ENCODE measurements at regions not wholly inside any gene's neighbourhood (a gene's known extent, or its start where the extent isn't known, plus 50 kb on each side); places are given as distances from the start of the nearest gene placed in this dataset.
A peak's percentile ranks its signal among the peaks of the same experiment; 100 is the strongest.

DNA sequence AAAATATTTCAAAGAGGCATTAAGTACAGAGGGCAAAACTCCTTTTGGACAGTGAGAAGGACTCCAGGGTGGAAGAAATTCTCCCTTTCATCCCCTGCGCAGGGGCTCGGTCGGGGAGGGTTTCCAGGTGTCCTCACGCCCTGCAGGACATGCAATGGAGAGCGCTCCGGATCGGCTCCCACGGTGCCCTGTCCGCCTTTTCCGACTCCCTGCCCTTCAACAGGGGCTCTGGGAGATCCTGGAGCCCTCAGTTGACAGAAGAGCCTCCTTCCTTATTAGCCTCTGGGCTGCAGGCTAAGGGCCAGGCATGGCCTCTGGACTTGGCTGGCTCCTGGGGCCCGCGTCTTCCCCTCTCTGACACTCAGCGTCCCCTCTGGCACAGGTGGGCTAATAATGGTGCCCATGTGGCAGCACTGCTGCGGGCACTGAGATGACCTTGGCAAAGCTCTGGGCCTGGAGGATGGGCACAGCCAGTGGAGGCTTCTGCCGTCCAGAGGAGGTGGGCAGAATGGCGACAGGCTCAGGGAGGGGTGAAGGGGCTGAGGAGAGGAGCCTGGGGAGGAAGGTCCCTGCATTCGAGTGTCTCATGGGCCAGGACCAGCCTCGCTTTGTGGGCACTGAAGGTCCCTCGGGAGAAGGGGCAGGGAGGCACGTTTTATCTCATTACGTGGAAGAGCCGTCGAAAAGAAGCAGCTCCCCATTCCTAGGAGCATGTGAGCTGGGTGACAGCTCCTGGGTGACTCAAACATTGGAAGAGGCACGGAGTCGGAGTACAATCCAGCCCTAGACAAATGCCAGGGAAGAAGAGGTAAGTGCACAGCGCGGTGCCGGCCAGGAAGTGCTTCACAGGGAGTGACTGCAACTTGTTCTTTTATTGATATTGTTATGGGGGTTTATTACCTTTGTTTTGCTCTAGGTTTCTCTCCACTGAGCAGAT is 161.7 kb downstream of the IRF8 start:
- Histone ChIP-seq H3K4me1 (peaks cover 8 to 26% (median 17%) of the 10 kb centered on the region in 4 donors), H3K36me3 (no peaks in the 10 kb centered on the region), H3K27ac (peak overlapping the region in 4 of 5 donors; percentile 46 to 78 (median 49)), H3K27me3 (peaks cover 0 to 6% (median 0%) of the 10 kb centered on the region in 3 donors), H3K9me3 (no peaks in the 10 kb centered on the region), H3K4me3 (no peak overlapping the region)
- WGBS, 5 donors, result 78 to 81% (median 81%) methylated on average over 28 of the region's 28 CpGs
- intact Hi-C loops (cut with DNase I; ENCODE audit: low total_unique reads), result no loop called here
- DNase-seq, result no peak
- TF ChIP-seq EP300 (IDR thresholded peaks at IDR 0.05) (no peak), POLR2AphosphoS5 (IDR thresholded peaks at IDR 0.05) (no peak), POLR2A (IDR thresholded peaks at IDR 0.05) (no peak)
- TF ChIP-seq, protein P1, sequence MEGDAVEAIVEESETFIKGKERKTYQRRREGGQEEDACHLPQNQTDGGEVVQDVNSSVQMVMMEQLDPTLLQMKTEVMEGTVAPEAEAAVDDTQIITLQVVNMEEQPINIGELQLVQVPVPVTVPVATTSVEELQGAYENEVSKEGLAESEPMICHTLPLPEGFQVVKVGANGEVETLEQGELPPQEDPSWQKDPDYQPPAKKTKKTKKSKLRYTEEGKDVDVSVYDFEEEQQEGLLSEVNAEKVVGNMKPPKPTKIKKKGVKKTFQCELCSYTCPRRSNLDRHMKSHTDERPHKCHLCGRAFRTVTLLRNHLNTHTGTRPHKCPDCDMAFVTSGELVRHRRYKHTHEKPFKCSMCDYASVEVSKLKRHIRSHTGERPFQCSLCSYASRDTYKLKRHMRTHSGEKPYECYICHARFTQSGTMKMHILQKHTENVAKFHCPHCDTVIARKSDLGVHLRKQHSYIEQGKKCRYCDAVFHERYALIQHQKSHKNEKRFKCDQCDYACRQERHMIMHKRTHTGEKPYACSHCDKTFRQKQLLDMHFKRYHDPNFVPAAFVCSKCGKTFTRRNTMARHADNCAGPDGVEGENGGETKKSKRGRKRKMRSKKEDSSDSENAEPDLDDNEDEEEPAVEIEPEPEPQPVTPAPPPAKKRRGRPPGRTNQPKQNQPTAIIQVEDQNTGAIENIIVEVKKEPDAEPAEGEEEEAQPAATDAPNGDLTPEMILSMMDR (IDR thresholded peaks at IDR 0.05), result no peak

DNA sequence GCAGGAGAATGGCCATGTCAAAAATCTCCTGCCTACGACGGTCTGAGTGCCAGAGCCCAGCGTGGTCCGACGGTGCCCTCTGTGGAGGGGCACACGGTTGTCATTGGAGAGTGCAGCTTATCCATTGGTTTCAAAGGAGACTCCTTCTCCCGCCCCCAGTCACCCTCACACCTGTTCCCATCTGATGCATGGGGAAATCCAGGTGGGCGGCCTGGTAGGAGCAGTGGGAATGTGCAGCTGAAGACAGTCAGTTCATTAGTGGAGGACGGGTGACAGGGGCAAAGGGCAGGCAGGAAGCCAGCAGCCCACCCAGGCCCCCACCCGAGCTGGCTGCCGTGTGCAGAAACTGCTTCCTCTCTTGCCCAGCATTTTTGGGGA is 162.3 kb downstream of the IRF8 start:
- Histone ChIP-seq H3K27ac (peak overlapping the region in 2 of 5 donors; percentile 35 to 78), H3K4me1 (peaks cover 8 to 26% (median 17%) of the 10 kb centered on the region in 4 donors), H3K36me3 (no peaks in the 10 kb centered on the region), H3K4me3 (no peak overlapping the region), H3K9me3 (no peaks in the 10 kb centered on the region), H3K27me3 (peaks cover 0 to 6% (median 0%) of the 10 kb centered on the region in 3 donors)
- no peak for DNase-seq
- TF ChIP-seq, protein P1 (IDR thresholded peaks at IDR 0.05), result no peak
- TF ChIP-seq POLR2AphosphoS5 (IDR thresholded peaks at IDR 0.05) (no peak), POLR2A (IDR thresholded peaks at IDR 0.05) (no peak), EP300 (IDR thresholded peaks at IDR 0.05) (no peak)
- 62 to 68% (median 65%) methylated on average over 11 of the region's 11 CpGs for WGBS, 5 donors
- intact Hi-C loops (cut with DNase I; ENCODE audit: low total_unique reads), result no loop called here

DNA sequence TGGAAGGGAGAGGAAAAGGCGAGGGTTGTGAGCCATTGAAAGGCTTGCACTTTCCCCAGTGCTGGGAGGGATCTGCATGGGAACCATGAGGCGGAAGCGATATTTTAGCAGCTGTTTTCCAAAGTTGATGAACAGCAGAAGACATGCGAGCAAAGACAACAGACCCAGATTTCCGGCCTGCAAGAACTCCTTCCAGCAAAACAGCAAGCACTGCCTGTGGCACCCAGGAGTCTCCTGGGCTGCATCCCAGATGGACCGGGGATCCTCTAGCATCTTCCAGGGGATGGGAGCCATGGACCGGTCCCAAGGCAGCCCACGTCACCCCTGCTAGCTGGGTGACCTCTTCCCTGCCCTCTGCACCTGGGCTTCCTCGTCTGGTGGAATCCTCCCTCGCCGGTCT is 162.8 kb downstream of the IRF8 start:
- no peak overlapping the region for H3K4me3 ChIP-seq
- peak in 1 of 2 donors; percentile 65 for DNase-seq
- no peaks in the 10 kb centered on the region for H3K36me3 ChIP-seq
- H3K27ac ChIP-seq, result peak overlapping the region in 2 of 5 donors; percentile 4 to 35
- TF ChIP-seq EP300 (IDR thresholded peaks at IDR 0.05), result no peak
- TF ChIP-seq, protein P1 (IDR thresholded peaks at IDR 0.05), result no peak
- TF ChIP-seq POLR2AphosphoS5 (IDR thresholded peaks at IDR 0.05), result no peak
- TF ChIP-seq POLR2A (IDR thresholded peaks at IDR 0.05), result no peak
- H3K27me3 ChIP-seq, result peaks cover 0 to 6% (median 0%) of the 10 kb centered on the region in 3 donors
- H3K9me3 ChIP-seq, result no peaks in the 10 kb centered on the region
- WGBS, 5 donors, result 54 to 69% (median 64%) methylated on average over 11 of the region's 11 CpGs
- intact Hi-C loops (cut with DNase I; ENCODE audit: low total_unique reads), result no loop called here
- H3K4me1 ChIP-seq, result peaks cover 8 to 26% (median 17%) of the 10 kb centered on the region in 4 donors

DNA sequence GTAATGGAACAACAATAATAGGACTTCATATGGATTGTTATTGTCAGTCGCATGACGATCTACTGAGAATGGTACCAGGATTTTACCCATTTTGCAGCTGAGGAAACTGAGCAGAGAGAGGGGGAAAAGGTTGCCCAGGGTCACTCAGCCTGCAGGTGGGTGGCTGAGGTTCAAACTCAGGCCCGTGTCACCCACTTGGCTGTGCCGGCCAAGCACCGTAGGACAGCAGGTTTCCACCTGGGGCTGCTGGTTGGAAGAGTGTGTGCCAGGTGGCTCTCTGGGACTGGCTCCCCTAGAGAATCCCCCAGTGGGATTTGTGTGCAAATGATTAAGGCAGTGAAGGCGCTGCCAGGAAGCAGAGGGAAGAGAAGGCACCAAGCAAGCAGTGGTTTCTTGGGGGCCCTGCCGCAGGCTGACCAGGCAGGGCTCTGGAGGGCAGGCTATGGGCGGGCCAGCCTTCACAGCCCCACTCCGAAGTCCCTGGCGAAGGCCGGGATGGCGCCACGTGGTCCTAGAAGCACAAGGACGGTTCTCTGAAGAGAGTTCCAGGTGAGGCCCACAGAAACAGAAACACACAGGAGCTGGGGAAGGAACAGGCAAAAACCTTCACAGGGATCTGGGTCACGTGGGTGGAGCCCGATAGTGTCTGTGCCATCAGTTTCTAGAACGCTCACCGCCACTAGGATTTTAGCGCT is 163.5 kb downstream of the IRF8 start:
- no peak overlapping the region for H3K4me3 ChIP-seq
- no peaks in the 10 kb centered on the region for H3K36me3 ChIP-seq
- no peaks in the 10 kb centered on the region for H3K9me3 ChIP-seq
- TF ChIP-seq POLR2A (IDR thresholded peaks at IDR 0.05) (no peak), EP300 (IDR thresholded peaks at IDR 0.05) (no peak), POLR2AphosphoS5 (IDR thresholded peaks at IDR 0.05) (no peak)
- TF ChIP-seq, protein P1 (IDR thresholded peaks at IDR 0.05), result no peak
- WGBS, 5 donors, result 81 to 86% (median 85%) methylated on average over 17 to 19 of the region's 19 CpGs
- peak overlapping the region in 2 of 5 donors; percentile 4 to 35 for H3K27ac ChIP-seq
- intact Hi-C loops (cut with DNase I; ENCODE audit: low total_unique reads), result no loop called here
- DNase-seq, result no peak
- H3K4me1 ChIP-seq, result peaks cover 8 to 26% (median 17%) of the 10 kb centered on the region in 4 donors
- H3K27me3 ChIP-seq, result peaks cover 0 to 7% (median 0%) of the 10 kb centered on the region in 3 donors
